K562 (cell line): ENCODE measurements at regions not wholly inside any gene's neighbourhood (a gene's known extent, or its start where the extent isn't known, plus 50 kb on each side); places are given as distances from the start of the nearest gene placed in this dataset.

Experiments
- ATAC-seq: fragments of 200-7000 bp; cut with Tn5 transposase; 3 replicates; pipeline ENCODE4 v1.9.1; 2020; ENCODE audit warnings: moderate library complexity
- BruUV-seq: library from RNA; stranded (reverse); fragments of 400-500 nt; replicated peaks from 2 replicates; lab custom pipeline; 2021; lab: Mats Ljungman, UMichigan
- CTCF ChIA-PET: fragments of 300-600 bp; formaldehyde crosslinking; extraction: SDS; loops from one replicate; lab custom pipeline; 2021; ENCODE audit warnings: low intra/inter-chr PET ratio; lab: Yijun Ruan, JAX
- POLR2A ChIA-PET: fragments of 300-600, 350-650 bp; sonication (Branson Sonifier 250); formaldehyde crosslinking; extraction: SDS; loops from one replicate; lab custom pipeline; 2021; ENCODE audit warnings: antibody characterized with exemption, inconsistent platforms; lab: Yijun Ruan, JAX
- DNase-seq, 4 experiments: peaks; one replicate each; pipeline versions ENCODE4 v3.0.0 to v3.0.0-alpha.2; 2011 to 2018; ENCODE audit warnings: low spot score in 3 of 4, mixed read lengths in 3 of 4; ENCODE audit errors: extremely low read depth in 1 of 4
- FAIRE-seq: peaks from 2 replicates; lab custom pipeline; 2011; peaks lifted over from hg19 to GRCh38; lab: Jason Lieb, UNC
- H2AFZ ChIP-seq: 2 replicates; pipeline ENCODE4 v1.6.0; 2011; ENCODE audit warnings: low read depth, low read length, control low read depth, inconsistent platforms
- H3K27ac ChIP-seq: fragments of 200-600 bp; 3 replicates; pipeline ENCODE4 v1.8.0; 2011; ENCODE audit warnings: low read depth, mild to moderate bottlenecking, control low read depth, inconsistent platforms, low read length, moderate library complexity, mixed read lengths; ENCODE audit errors: extremely low read depth
- H3K27me3 ChIP-seq, 2 experiments: fragments of 300-600 bp in 1 of 2; 2 replicates in 1 of 2; 3 replicates in 1 of 2; pipeline versions ENCODE4 v1.6.0 to v1.8.0; 2011; ENCODE audit warnings: inconsistent platforms in 2 of 2, low read length in 2 of 2, mild to moderate bottlenecking in 1 of 2, mixed read lengths in 1 of 2, moderate library complexity in 1 of 2; ENCODE audit not compliant: control insufficient read depth in 2 of 2, insufficient read depth in 2 of 2
- H3K36me3 ChIP-seq: fragments of 300-600 bp; 3 replicates; pipeline ENCODE4 v1.8.0; 2011; ENCODE audit warnings: mild to moderate bottlenecking, low read length, inconsistent platforms; ENCODE audit not compliant: control insufficient read depth, insufficient read depth
- H3K4me1 ChIP-seq, 2 experiments: fragments of 200-600 bp in 1 of 2; replicated peaks in 1 of 2; 2 replicates in 1 of 2; 3 replicates in 1 of 2; pipeline versions ENCODE4 v1.5.1 to v1.8.0; 2011; ENCODE audit warnings: inconsistent platforms in 2 of 2, low read length in 2 of 2, mild to moderate bottlenecking in 1 of 2, mixed read lengths in 1 of 2, moderate library complexity in 1 of 2; ENCODE audit not compliant: control insufficient read depth in 2 of 2, insufficient read depth in 2 of 2
- H3K4me2 ChIP-seq: 2 replicates; pipeline ENCODE4 v1.6.1; 2011; ENCODE audit warnings: low read length, control low read depth, inconsistent platforms, mixed read lengths; ENCODE audit not compliant: insufficient read depth
- H3K4me3 ChIP-seq: fragments of 200-600 bp; sonication (generic), shearing (Covaris generic); 2 replicates; pipeline ENCODE4 v1.5.1; 2016; ENCODE audit warnings: control low read depth, inconsistent platforms
- H3K79me2 ChIP-seq: fragments of 200-600 bp; 3 replicates; pipeline ENCODE4 v1.8.0; 2011; ENCODE audit warnings: low read length, inconsistent platforms; ENCODE audit not compliant: control insufficient read depth, insufficient read depth
- H3K9ac ChIP-seq, 2 experiments: 2 replicates each; pipeline versions ENCODE4 v1.6.0 to v1.6.1; 2011; ENCODE audit warnings: low read depth in 2 of 2, low read length in 2 of 2, control low read depth in 1 of 2, inconsistent platforms in 1 of 2, mild to moderate bottlenecking in 1 of 2, mixed read lengths in 1 of 2; ENCODE audit not compliant: insufficient read depth in 1 of 2
- H3K9me1 ChIP-seq: one replicate; pipeline ENCODE4 v1.6.0; 2011; ENCODE audit warnings: inconsistent platforms, mild to moderate bottlenecking, low read length, moderate library complexity; ENCODE audit not compliant: control insufficient read depth, insufficient read depth
- H3K9me3 ChIP-seq: replicated peaks from 2 replicates; pipeline ENCODE4 v1.5.1; 2011; ENCODE audit warnings: low read depth, low read length, inconsistent platforms; ENCODE audit not compliant: control insufficient read depth, insufficient read depth
- H4K20me1 ChIP-seq: replicated peaks from 2 replicates; pipeline ENCODE4 v1.6.1; 2011; ENCODE audit warnings: low read length, inconsistent platforms, mixed read lengths; ENCODE audit not compliant: control insufficient read depth, insufficient read depth
- EGR1 ChIP-seq: fragments of 450-650 bp; conservative IDR thresholded peaks from 2 replicates; pipeline ENCODE4 v1.6.1; 2017; ENCODE audit warnings: mild to moderate bottlenecking
- NUFIP1 ChIP-seq: fragments of 450-650 bp; IDR thresholded peaks from 2 replicates; pipeline ENCODE4 v1.6.1; 2018; ENCODE audit not compliant: partially characterized antibody
- ZNF41 ChIP-seq: fragments of 250-450 bp; sonication (Bioruptor Pico); conservative IDR thresholded peaks from 2 replicates; pipeline ENCODE4 v1.4.0; 2020; ENCODE audit warnings: mild to moderate bottlenecking
- WGBS: fragments of 100-300 bp; shearing (Covaris generic); methylation state at CpG from one replicate; pipeline ENCODE4 v1.1.6; 2016; ENCODE audit warnings: low coverage, mixed read lengths; ENCODE audit not compliant: insufficient coverage; ENCODE audit errors: missing lambda C conversion rate; 5-methylcytosine and 5-hydroxymethylcytosine counted together
- in situ Hi-C: fragments of 300-500 bp; cut with MboI; formaldehyde crosslinking; loops from 4 replicates; pipeline ENCODE4 v1.15.0; 2018; ENCODE audit warnings: inconsistent platforms, mixed read lengths
- intact Hi-C: fragments of 100-400 bp; cut with micrococcal nuclease; formaldehyde crosslinking; loops from 2 replicates; pipeline ENCODE4 v1.14.2; 2022
- TF ChIP-seq, protein P1 (sequence below), 2 experiments: fragments of 450-650 bp in 1 of 2; sonication (generic) in 1 of 2; formaldehyde crosslinking in 1 of 2; IDR thresholded peaks in 1 of 2; conservative IDR thresholded peaks in 1 of 2; 2 replicates each; pipeline versions ENCODE4 v1.6.1 to v1.8.1; 2016 to 2023; ENCODE audit warnings: mild to moderate bottlenecking in 2 of 2, moderate library complexity in 2 of 2, inconsistent platforms in 1 of 2, missing genetic modification reagents in 1 of 2
- TF ChIP-seq, protein P2 (sequence below), 2 experiments: IDR thresholded peaks in 1 of 2; conservative IDR thresholded peaks in 1 of 2; 2 replicates each; pipeline ENCODE4 v1.6.1; 2016; ENCODE audit warnings: low read depth in 2 of 2, mild to moderate bottlenecking in 1 of 2, missing compliant biosample characterization in 1 of 2, missing genetic modification characterization in 1 of 2, moderate library complexity in 1 of 2

DNA sequence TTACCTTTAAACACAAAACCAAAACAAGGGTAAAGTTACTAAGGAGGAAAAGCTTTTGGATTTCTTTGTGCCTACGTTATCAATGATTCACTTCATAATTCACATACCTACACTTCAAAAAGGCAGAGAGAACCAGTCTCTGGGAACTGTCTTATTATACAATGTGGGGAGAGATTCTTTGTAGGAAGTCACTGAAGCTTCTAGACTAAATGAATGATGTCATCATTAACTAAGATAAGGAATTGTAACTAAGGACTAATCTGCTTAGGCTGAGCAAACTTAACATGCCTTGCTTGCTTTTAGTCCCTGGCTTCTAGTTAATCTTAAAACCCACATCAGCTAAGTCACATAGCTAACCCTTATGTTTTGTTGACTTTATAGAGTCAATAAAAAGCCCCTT lies 771.2 kb downstream of the NXPH1 start:
- Histone ChIP-seq H3K9me1 (no peaks in the 10 kb centered on the region), H4K20me1 (no peaks in the 10 kb centered on the region), H3K36me3 (no peaks in the 10 kb centered on the region), H3K79me2 (no peaks in the 10 kb centered on the region), H3K27me3 (no peaks in the 10 kb centered on the region), H3K4me3 (no peak overlapping the region), H3K9me3 (no peaks in the 10 kb centered on the region), H2AFZ (no peak overlapping the region), H3K4me2 (no peak overlapping the region), H3K4me1 (no peaks in the 10 kb centered on the region), H3K9ac (no peak overlapping the region), H3K27ac (no peak overlapping the region)
- no TSS peak for BruUV-seq
- ChIA-PET CTCF (no interaction called here), POLR2A (no interaction called here)
- DNase-seq: no peak
- no peak for ATAC-seq
- TF ChIP-seq ZNF41 (CRISPR knock-in tag): no peak
- TF ChIP-seq, protein P1, sequence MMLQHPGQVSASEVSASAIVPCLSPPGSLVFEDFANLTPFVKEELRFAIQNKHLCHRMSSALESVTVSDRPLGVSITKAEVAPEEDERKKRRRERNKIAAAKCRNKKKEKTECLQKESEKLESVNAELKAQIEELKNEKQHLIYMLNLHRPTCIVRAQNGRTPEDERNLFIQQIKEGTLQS (IDR thresholded peaks at IDR 0.05): 0 out of 2 replicates have a peak, but pooled peaks have one; percentile 8
- TF ChIP-seq, protein P1 (CRISPR knock-in tag; conservative IDR thresholded peaks at IDR 0.05): no peak
- in situ Hi-C loops (no loop called here), intact Hi-C loops (no loop called here)
- WGBS: 0% methylated on average over 1 of the region's 1 CpG
- no peak for FAIRE-seq

DNA sequence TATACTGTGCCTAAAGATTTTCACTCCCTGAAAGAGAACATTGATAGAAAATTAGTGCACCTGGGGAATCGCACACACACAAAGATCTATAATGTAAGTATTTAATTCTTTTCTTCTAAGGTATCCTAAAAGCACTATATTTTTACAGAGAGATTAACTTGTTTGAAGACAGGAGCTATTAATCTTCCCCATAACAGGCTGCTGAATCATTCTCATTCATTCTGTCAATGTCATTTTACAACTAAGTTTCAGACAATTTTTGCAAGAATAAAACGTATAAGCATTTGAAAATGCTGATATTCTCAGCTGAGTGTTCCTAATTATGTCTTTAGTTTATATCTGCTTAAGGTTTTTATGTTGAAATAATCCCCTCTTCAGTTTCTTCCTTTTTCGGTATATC lies 776.7 kb downstream of the NXPH1 start:
- Histone ChIP-seq H3K27me3 (no peaks in the 10 kb centered on the region), H3K27ac (no peak overlapping the region), H3K4me2 (no peak overlapping the region), H3K79me2 (no peaks in the 10 kb centered on the region), H3K4me3 (no peak overlapping the region), H3K36me3 (no peaks in the 10 kb centered on the region), H3K4me1 (no peaks in the 10 kb centered on the region), H3K9me1 (no peaks in the 10 kb centered on the region), H3K9me3 (no peaks in the 10 kb centered on the region), H3K9ac (no peak overlapping the region), H4K20me1 (no peaks in the 10 kb centered on the region), H2AFZ (no peak overlapping the region)
- in situ Hi-C loops (no loop called here), intact Hi-C loops (no loop called here)
- ATAC-seq (no peak), FAIRE-seq (no peak), DNase-seq (no peak)
- CTCF ChIA-PET: no interaction called here
- WGBS: 0% methylated on average over 3 of the region's 3 CpGs
- TF ChIP-seq, protein P2, sequence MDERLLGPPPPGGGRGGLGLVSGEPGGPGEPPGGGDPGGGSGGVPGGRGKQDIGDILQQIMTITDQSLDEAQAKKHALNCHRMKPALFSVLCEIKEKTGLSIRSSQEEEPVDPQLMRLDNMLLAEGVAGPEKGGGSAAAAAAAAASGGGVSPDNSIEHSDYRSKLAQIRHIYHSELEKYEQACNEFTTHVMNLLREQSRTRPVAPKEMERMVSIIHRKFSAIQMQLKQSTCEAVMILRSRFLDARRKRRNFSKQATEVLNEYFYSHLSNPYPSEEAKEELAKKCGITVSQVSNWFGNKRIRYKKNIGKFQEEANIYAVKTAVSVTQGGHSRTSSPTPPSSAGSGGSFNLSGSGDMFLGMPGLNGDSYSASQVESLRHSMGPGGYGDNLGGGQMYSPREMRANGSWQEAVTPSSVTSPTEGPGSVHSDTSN (CRISPR knock-in tag; IDR thresholded peaks at IDR 0.05; ENCODE audit: low read depth): no peak
- TF ChIP-seq, protein P2 (tag; conservative IDR thresholded peaks at IDR 0.05; ENCODE audit: low read depth): peak; percentile 86
- TF ChIP-seq EGR1 (no peak), NUFIP1 (no peak)
- BruUV-seq: no TSS peak
- POLR2A ChIA-PET: no interaction called here
